GM03348 (cell line): ENCODE measurements at regions not wholly inside any gene's neighbourhood (a gene's known extent, or its start where the extent isn't known, plus 50 kb on each side); places are given as distances from the start of the nearest gene placed in this dataset.
"Not testable (repeated sequence)": the region's sequence is repeated elsewhere in the genome, so short reads cannot be mapped to it uniquely, and the experiment has no call there.

Experiments
- DNase-seq: peaks from one replicate; pipeline ENCODE4 v3.0.0; 2012; ENCODE audit warnings: low spot score

DNA sequence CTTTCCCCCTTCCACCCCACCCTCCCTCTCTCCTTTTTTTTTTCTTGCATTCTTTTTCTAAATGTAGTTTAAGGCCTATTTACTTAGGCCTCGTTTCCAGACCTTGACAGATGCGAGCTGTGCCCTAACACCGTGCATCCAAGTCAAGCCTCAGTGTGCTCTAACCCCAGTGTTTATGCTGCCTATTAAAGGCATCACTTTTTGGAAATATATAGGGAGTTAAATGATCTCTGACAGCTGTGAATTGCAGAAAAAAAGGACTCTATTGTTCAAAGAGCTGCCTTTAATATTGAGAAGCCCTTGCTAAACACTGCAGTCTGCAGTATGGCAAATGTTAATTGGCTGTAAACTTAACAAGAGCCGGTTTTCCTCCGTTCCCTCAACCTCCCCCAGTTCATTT is 270.4 kb upstream of the TUT7 start:
- DNase-seq = no peak

DNA sequence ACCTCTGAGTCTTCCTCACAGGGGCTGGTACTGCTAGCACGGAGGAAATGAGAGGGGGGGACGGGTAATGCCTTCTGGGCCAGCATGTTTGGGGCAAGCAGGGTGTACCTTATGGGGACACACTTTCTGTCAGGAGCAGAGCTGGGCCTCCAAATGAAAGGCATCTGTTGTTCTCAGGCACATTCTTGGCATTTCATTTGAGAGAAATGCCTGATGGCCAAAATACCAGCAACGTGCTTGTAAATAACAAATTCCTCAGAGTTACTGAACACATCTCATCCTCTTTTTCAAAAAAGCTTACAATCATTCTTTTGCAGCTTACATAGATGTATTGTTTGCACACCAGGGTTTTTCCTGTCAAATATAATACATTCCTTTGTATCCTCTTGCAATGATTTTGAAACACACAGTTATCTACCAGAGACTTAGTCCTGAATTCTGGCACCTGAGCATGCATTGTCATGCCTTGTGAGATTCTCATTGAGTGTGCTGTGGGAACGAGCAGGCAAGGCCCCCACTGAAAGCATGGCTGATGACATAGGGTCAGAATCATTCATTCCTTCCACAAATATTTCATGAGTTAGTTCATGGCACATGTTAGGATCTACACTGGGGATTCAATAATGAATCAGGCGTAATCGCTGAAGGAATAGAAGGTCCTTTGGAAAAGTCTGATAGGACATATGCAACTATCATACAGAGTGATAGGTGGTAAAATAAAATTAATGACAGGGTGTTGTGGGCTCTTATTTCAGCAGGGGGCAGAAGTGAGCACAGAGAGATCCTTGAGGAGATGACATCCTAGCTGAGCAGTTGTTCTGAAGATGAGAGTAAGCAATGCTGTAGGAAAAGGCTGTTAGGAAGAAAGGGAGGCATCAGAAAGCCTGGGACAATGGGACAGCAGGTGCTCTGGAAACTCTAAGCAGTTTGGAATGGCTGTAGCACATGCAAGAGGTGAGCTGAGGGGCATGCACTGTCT is 260.9 kb upstream of the TUT7 start:
- DNase-seq = peak; percentile 73

DNA sequence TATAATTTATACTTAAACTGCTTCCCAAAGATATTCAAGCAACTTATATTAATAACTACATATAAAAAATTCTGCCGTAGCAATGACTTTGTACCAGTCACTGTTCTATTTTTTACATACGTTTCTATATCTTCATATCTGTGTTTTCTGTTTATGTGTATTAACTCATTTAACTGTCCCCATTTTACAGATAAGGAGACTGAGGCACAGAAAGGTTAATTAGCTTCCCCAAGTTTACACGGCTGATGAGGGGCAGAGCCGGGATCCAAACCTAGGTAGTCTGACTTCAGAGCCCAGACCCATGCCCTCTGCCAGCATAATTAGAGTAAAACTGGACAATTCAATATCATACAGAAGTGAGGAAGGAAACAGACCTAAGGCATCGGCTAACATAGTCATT is 259.7 kb upstream of the TUT7 start:
- DNase-seq = no peak

DNA sequence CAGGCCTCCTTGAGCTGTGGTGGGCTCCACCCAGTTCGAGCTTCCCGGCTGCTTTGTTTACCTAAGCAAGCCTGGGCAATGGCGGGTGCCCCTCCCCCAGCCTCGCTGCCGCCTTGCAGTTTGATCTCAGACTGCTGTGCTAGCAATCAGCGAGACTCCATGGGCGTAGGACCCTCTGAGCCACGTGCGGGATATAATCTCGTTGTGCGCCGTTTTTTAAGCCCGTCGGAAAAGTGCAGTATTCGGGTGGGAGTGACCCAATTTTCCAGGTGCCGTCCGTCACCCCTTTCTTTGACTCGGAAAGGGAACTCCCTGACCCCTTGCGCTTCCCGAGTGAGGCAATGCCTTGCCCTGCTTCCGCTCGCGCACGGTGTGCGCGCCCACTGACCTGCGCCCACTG is 257.3 kb upstream of the TUT7 start:
- not testable (repeated sequence) for DNase-seq

DNA sequence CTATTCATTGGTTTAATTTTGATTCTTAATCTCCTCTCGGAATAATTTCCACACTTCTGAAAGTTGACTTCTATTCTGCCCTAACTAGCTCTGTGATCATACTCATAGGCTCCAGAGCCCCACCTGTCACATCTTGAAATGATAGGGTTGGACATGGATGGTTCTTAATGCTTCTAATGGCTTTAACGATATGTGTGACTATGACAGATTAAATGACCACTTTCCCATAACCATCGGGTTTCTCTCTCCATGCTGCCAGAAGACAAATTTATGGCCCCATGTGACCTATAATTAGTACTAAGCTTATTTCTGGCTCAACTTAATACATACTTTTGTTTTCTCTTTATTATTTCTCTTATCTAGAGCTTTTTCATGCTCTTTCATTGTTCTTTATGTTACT is 251.1 kb upstream of the TUT7 start:
- no peak for DNase-seq

DNA sequence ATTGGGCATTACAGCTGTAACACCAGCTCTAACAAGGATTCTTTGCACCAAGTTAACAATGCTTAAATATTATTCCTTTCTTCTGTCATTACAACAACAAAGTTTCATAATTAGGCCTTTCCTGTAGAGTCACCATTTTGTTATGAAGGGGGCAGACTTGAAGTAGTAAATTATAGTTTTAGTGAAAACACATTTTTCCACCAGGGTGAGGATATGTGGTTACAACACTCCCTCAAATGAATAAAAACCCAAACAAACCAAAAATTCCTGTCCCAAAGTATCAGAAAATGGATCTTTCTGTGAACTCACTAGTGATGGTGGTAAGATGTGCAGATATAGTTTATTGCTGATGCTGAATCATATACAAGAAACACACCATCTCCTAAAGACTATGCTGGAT is 250.5 kb upstream of the TUT7 start:
- DNase-seq = peak; percentile 82

DNA sequence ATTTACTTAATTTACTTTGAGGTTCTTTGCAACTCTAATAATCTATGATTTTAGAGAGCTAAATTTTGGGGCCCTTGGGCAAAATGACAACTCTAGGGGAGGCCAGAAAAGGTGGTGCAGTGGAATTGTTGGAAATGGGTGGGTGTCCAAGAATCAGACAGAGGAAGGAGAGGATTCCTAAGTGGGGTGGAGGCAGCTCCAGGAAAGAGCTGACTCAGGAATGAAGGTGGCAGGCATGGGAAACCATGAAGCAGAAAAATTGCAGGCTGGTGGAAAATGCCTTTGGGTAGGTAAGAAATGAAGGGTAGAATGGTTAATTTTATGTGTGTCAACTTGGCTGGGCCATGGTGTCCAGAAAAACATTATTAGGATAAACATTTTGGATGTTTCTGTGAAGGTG is 248.5 kb upstream of the TUT7 start:
- peak; percentile 34 for DNase-seq

DNA sequence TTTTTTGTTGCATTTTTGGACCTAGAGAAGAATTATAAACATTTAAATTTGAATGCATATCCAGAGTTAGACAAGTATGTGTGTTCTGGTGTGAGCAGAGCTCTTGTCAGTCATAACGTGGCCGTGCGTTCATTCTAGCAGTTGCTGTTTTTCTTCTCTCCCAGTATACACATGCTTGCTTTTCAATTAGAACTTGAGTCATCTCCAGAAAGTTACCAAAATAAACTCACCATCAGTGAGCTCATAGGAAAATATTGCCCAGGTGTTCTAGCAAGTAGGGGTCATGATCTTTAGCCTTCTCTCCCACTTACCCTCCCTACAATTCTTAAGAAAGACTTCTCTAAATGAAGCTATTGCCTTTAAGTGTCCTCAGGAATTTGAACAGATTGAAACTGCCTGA is 247.5 kb upstream of the TUT7 start:
- no peak for DNase-seq

DNA sequence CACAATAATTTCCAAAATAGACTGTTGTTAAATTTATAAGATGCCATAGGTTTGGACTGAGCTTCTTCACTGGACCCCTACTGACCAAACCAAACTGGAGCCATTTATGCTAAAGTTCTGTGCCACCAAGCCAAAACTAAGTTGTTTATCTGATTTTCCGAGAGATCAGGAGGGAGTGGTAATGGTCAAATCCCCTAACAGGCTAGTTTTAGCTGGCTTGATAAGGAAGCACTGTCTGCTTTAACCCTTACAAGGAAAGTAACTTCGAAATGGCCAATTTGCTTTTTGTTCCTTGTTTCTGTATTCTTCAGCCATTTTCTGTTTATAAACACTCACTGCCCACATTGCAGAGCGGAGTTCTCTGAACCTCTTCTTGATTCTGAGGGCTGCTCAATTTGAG is 246.8 kb upstream of the TUT7 start:
- DNase-seq = no peak

DNA sequence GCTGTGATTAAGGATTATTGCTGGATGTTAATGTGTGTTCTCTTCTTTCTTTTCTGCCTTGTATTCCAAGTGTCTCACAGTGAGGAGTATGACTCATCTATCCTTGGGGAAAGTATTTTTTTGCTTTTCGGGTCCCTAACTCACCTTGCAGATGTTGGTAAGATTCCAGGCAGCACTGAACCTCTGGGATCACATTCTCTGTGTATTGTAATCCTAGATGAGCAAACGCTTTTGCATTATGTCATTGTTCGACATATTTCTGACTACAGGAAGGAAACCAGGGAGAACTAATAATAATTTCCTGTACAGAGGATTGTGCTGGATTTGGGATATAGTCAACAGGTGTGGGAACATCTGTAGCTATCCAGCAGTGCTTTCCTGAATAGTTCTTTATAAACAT is 246.1 kb upstream of the TUT7 start:
- no peak for DNase-seq

DNA sequence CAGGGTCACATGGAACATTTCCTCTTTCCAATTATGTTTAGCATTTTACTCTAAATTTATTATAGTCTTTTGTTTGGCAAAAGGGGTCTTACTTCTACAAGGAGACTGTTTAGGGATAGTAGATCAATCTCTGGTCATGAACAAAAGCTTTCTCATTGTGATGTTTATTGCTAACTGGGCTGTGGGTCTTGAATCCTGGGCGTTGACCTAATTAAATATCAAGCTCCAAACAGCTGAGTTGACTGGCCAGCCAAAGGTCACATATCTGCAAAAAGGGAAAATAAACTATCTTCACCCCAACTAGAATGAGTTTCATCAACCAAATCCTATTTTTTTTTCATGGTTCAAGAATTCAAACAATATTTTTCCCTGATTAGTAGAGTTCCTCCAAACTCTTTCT is 245.4 kb upstream of the TUT7 start:
- DNase-seq = no peak

DNA sequence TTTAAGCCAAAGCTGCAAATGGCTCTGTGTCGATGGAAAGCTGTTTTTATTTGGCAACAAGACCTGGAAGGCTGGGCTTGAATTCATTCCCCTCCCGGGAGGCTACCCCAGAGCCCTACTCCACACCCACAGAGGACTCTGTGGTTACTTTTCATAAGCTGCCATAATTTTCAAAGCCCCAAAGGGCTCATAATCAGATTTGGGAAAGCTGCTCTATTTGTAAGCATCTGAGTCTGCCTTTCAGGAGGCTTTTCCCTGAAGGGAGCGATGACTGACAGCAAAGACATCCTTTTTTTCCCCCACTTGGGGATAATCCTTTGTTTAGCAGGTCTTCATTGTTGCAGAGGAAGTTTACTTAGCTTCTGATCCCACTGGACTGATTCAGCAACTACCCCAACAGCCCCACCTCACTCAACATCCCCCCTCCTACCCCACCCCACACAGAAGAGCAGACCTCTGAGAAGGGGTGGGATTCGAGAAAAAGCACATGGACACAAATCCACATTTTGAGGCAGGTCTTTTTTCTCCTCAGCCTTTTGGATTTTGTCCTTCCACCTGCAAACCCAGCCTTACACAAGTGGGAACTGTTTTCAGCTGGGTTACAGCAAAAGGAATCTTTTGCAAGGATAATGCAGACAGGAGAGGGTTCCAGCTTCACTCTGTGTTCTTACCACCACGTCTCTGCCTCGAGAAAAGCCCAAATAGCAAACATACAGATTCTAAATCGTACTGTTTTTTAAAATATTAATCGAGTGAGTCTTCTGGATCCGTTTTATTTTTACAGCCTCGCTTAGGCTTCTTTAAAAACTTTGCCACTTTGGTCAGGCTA is 244.4 kb upstream of the TUT7 start:
- peak; percentile 27 for DNase-seq

DNA sequence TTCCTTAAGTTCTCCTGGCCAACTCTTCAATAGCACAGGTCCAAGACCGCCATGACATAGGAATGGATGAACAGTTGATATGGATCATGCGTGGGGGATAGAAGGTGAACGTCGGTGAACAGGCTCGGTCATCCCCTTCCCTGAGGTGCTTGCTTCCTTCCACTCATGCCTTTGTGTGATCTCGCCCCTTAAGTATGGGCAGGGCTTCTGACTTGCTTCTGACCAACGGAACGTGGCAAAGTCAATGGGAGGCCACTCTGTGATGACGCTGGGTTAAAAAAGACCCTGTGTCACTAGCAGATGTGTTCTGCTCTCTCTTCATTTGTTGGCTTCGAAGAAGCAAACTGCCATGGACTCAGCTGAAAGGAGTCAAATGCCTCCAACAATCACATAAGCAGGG is 240.5 kb upstream of the TUT7 start:
- no peak for DNase-seq

DNA sequence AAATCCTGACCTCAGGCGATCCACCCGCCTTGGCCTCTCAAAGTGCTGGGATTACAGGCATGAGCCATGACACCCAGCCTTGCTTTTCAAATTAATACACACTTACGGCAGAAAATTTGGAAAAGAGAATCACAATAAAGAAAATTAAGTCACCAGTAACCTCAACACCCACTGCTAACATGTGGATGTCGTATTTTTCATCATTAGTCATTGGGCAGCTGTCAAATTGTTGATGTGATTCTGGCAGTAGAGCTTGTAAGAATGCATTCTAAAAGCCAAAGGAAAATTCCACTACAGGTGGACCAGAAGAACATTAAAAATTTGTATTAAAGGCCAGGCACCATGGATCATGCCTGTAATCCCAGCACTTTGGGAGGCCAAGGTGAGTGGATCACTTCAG is 237.3 kb upstream of the TUT7 start:
- DNase-seq = peak; percentile 31

DNA sequence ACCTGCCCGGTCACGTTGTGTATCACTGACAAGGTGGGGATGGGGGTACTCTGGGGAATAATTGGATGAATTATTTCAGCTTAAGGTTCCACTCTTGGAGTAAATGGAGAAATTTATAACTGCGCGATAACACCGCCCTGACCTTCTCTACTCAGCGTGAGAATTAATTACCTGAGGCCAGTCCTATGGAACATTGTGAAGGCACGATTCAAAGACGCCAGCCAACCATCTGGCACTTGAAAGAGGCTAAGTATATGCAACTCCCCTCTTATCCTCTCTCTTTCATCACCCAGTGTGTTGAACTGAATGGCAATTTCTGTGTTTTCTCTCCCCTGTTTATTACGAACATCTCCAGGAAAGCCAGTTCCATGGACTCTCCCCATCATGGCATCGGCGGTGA is 235.5 kb upstream of the TUT7 start:
- no peak for DNase-seq

DNA sequence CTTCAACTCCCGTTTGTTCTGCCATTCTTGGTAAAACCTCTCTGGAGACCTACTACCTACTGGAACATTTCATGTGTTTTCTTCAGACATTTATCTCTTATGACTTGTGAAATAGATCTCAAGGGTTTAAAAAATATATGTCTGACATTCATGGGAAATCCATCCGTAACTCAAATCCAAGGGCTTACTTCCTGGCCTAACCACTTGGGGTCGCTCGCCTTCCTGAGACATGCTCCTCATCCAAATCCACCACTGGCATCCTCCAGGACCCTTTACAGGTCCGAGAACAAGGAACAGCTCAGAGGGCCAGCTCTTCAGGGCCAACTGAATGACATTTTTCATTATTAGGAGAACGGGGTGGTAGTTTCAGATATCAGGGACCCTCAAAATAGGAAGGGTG is 235.1 kb upstream of the TUT7 start:
- DNase-seq = no peak

DNA sequence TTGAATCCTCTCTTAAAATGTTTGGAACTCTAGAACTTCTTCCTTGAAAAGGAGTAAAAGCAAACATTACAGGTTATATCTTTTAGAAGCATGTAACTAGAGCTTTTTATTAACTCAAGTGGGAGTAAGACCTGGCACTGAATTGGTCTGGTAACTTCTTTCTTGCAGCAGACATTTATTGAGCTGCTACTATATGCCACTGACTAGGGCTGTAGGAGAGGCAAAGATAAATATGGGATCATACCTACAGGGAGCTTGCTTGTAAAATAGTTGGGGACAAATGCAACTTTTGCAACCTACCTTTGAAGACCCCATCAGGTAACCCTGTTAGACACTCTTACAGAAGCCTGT is 231.9 kb upstream of the TUT7 start:
- no peak for DNase-seq

DNA sequence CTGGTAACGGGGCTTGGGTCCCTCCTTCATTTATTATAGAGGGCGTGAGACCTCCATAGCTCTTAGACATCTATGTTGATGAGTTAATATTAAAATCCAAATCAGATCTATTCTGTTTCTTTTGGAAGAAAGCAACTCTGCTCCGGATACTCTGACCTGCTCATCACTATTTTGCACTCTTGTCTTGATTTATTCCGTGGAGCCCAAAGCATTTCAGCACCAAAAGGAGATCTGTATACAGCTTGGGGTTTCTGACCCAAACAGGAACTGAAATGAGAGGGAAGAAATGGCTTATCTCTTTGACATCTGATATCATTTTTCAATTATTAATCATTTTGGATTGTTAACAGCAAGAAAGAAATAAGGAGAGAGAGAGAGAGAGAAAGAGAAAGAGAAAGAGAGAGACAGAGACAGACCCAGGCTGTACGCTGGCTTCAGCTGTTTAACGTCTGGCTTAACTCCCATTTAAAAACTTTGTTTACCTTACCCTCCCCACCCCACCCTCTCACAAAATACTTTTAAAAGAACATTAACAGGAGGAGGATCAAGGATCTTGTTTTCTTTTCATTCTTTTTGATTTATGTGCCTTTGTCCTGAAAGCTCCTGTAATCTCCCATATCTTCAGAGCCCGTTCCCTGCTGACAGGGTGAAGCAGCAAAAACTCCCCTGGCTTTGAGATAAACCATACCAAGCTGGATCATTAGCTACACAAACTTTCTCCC is 231.4 kb upstream of the TUT7 start:
- DNase-seq = no peak

DNA sequence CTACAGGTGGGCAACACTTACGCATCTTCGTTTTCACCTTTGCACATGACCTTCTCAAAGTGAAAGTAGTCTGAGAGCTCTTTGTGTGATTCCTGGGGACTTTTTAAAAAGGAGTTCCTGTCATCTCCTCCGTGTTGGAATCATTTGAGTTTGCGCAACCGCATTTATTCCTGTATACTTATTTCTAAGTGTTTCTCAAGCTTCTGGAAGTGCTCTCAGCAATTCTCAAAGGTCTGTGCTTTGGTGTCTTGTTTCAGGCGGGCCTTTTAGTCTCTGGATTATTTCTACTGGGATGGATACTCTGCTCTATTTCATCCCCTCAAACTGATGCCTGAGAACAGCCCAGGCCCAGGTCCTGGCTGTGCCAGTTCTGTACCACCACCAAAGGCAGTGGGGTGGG is 226.5 kb upstream of the TUT7 start:
- no peak for DNase-seq

DNA sequence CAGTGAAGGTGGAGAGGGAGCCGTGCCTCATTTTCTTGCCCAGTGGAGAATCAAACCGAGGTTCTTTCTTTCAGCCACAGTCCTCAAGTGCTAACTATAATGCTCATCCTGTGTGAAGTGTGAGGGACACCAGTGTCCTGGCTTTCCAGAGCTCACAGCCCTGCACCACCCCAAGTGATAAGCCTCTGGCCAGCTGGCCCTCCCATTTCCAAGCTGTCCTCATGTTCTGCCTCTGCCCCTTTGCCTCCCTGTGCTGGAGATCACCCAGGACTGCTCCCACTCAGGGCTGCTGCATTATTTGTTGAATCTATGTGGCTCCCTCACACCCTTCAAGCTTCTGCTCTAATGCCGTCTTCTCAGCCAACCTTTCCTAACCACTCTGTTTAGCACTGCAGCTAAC is 224.5 kb upstream of the TUT7 start:
- DNase-seq = no peak

DNA sequence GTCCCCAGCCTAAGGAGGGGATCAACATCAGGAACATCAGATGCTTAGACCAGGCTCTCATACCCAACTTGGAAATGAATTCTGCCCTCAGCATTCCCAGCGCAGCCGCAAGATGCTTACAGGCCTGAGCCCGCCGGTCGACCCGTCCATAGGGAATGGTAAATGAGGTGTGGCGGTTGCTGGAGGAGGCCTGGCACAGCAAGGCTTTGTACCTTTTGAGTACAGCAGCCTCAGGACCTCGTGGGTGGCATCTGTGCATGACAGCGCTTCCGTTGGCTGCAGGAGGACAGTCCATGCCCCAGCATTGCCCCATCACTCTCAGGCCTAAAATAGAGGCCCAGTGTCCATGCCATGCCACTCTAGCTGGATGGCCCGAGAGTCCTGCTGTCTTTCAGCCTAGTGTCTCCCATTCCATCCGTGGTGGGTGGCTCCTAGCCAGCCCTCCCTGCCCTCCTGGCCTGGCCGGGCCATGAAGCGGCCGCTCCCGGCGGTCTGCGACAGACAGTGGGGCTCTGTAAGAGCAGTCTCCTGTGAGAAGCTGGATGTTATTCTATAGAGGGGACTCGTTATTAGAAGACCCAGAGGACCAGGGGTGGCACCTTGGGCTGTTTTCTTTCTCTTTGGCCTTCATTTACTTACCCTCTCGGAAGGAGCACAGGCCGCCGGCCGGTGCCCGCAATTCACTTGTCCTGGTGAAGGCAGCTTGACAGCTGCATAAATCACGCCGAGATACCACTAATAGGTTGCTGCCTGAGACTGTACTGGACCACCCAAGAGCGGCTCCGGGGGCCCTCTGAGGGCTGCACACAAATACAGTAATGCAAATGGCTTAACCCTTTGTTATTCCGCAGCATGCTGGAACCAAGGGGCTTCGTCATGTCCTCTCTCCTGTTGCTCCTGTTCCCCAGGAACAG is 223.5 kb upstream of the TUT7 start:
- no peak for DNase-seq
